Sigmoid colon (tissue), 4 donors: ENCODE measurements at regions not wholly inside any gene's neighbourhood (a gene's known extent, or its start where the extent isn't known, plus 50 kb on each side); places are given as distances from the start of the nearest gene placed in this dataset.
"Not testable (repeated sequence)": the region's sequence is repeated elsewhere in the genome, so short reads cannot be mapped to it uniquely, and the experiment has no call there.

ENCODE experiments used
- EP300 ChIP-seq, 4 donors: sonication (generic); formaldehyde crosslinking; IDR thresholded peaks; one replicate each; pipeline ENCODE4 v1.6.1; 2017; ENCODE audit warnings: antibody characterized with exemption in 4 of 4
- POLR2A ChIP-seq, 2 donors: fragments of 450-650 bp; IDR thresholded peaks; one replicate each; pipeline ENCODE4 v1.6.1; 2016; ENCODE audit warnings: antibody characterized with exemption in 2 of 2, mild to moderate bottlenecking in 2 of 2, moderate library complexity in 2 of 2
- TF ChIP-seq, protein P1 (sequence below), 4 experiments: fragments of 450-650 bp in 3 of 4; fragments of 200-600 bp in 1 of 4; IDR thresholded peaks; one replicate each; pipeline ENCODE4 v1.5.1; 2016 to 2019; ENCODE audit warnings: antibody characterized with exemption in 4 of 4, mild to moderate bottlenecking in 3 of 4, moderate library complexity in 2 of 4

DNA sequence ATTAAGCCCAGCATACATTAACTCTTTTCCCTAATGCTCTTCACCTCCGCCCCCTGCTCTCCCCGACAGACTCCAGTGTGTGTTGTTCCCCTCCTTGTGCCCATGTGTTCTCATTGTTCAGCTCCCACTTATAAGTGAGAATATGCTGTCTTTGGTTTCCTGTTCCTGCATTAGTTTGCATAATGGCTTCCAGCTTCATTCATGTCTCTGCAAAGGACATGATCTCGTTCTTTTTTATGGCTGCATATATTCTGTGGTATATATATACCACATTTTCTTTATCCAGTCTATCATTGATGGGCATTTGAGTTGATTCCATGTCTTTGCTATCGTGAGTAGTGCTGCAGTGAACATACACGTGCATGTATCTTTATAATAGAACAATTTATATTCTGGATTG, 69.3 kb upstream of the NAA35 start:
- TF ChIP-seq EP300, POLR2A (IDR thresholded peaks at IDR 0.05): not testable (repeated sequence)
- TF ChIP-seq, protein P1, sequence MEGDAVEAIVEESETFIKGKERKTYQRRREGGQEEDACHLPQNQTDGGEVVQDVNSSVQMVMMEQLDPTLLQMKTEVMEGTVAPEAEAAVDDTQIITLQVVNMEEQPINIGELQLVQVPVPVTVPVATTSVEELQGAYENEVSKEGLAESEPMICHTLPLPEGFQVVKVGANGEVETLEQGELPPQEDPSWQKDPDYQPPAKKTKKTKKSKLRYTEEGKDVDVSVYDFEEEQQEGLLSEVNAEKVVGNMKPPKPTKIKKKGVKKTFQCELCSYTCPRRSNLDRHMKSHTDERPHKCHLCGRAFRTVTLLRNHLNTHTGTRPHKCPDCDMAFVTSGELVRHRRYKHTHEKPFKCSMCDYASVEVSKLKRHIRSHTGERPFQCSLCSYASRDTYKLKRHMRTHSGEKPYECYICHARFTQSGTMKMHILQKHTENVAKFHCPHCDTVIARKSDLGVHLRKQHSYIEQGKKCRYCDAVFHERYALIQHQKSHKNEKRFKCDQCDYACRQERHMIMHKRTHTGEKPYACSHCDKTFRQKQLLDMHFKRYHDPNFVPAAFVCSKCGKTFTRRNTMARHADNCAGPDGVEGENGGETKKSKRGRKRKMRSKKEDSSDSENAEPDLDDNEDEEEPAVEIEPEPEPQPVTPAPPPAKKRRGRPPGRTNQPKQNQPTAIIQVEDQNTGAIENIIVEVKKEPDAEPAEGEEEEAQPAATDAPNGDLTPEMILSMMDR (IDR thresholded peaks at IDR 0.05), result not testable (repeated sequence)
